ENCODE measurements at regions not wholly inside any gene's neighbourhood (a gene's known extent, or its start where the extent isn't known, plus 50 kb on each side); places are given as distances from the start of the nearest gene placed in this dataset.
"Not testable (repeated sequence)": the region's sequence is repeated elsewhere in the genome, so short reads cannot be mapped to it uniquely, and the experiment has no call there.

DNA sequence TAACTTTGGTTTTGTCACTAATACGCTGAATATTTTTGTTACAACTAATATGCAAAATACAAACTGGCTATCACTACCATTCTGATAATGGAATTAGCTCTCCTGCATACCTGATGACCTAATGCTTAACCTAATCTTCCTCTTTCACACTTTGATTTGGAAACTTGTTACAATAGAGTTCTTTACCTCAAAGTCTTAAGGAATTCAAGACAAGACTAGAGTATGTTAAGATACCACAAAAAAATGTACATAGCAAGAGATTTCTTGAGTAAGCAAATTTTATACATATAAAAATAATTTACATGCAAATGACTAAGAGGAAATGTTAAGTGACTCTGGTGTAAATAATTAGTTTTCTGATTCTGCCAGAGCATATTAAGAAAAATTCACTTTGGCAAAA is 1515.7 kb upstream of the TPTE start:
- H3K4me1 ChIP-seq (ENCODE audit: control insufficient read depth in 2 of 3, insufficient read depth in 2 of 3, low read depth in 1 of 3, low read length in 3 of 3); H3K36me3 ChIP-seq (ENCODE audit: control insufficient read depth in 2 of 3, insufficient read depth in 3 of 3, low read length in 3 of 3); H3K9me3 ChIP-seq (ENCODE audit: control insufficient read depth in 2 of 3, insufficient read depth in 1 of 3, low read length in 3 of 3); H3K27me3 ChIP-seq (ENCODE audit: control insufficient read depth, insufficient read depth, low read length); H3K4me3 ChIP-seq (ENCODE audit: low read length in 3 of 3); intact Hi-C loops (cut with DNase I); DNase-seq; H3K27ac ChIP-seq (ENCODE audit: low read depth in 2 of 2, low read length in 2 of 2); H3K9ac ChIP-seq (ENCODE audit: low read length in 3 of 3); FAIRE-seq: not testable (repeated sequence)

DNA sequence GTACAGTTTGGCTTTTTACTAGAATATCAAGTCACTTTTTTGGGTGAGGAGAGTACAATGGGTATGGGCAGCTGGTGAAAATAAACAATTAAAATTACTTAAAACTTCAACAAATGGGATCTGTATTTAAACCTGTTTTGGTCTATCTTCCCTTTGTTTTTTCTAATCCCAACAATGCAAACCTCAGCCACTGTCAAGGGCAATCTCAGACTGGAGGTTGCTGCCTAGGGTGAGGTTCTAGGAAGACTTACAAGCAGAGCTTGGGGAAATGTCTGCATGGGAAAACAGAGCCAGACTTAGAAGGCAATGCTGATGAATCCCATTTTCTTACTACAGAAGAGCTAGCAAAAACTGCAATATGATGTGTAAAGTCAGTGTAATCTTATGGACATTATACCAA is 1515.3 kb upstream of the TPTE start:
- H3K9me3 ChIP-seq (ENCODE audit: control insufficient read depth in 2 of 3, insufficient read depth in 1 of 3, low read length in 3 of 3); H3K4me3 ChIP-seq (ENCODE audit: low read length in 3 of 3); H3K4me1 ChIP-seq (ENCODE audit: control insufficient read depth in 2 of 3, insufficient read depth in 2 of 3, low read depth in 1 of 3, low read length in 3 of 3); DNase-seq; intact Hi-C loops (cut with DNase I); FAIRE-seq; H3K27me3 ChIP-seq (ENCODE audit: control insufficient read depth, insufficient read depth, low read length); H3K27ac ChIP-seq (ENCODE audit: low read depth in 2 of 2, low read length in 2 of 2); H3K36me3 ChIP-seq (ENCODE audit: control insufficient read depth in 2 of 3, insufficient read depth in 3 of 3, low read length in 3 of 3); H3K9ac ChIP-seq (ENCODE audit: low read length in 3 of 3): not testable (repeated sequence)

DNA sequence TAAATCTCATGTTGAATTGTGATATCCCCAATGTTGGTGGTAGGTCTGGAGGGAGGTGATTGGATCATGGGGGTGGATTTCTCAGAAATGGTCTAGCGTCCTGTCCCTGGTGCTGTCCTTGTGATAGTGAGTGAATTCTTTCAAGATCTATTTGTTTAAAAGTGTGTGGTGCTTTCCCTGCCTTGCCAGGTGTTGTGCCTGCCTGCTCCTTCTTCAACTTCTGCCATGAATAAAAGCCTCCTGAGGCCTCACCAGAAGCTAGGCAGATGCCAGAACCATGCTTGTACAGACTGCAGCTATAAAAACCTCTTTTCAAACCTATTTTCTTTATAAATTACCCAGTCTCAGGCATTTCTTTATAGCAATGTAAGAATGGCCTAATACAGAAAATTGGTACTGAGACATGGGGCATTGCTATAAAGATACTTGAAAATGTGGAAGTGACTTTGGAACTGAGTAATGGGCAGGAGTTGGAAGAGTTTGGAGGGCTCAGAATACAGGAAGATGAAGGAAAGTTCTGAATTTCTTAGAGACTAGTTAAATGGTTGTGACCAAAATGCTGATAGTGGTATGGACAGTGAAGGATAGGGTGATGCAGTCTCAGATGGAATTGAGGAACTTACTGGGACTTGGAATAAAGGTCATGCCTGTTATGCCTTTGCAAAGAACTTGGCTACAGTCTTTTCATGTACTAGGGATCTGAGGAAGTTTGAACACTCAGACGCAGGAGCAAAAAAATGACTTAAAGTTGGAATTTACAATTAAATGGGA is 1514.6 kb upstream of the TPTE start:
- H3K9ac ChIP-seq (ENCODE audit: low read length in 3 of 3); H3K9me3 ChIP-seq (ENCODE audit: control insufficient read depth in 2 of 3, insufficient read depth in 1 of 3, low read length in 3 of 3); H3K4me1 ChIP-seq (ENCODE audit: control insufficient read depth in 2 of 3, insufficient read depth in 2 of 3, low read depth in 1 of 3, low read length in 3 of 3); DNase-seq; FAIRE-seq; H3K36me3 ChIP-seq (ENCODE audit: control insufficient read depth in 2 of 3, insufficient read depth in 3 of 3, low read length in 3 of 3); H3K27me3 ChIP-seq (ENCODE audit: control insufficient read depth, insufficient read depth, low read length); H3K4me3 ChIP-seq (ENCODE audit: low read length in 3 of 3); intact Hi-C loops (cut with DNase I); H3K27ac ChIP-seq (ENCODE audit: low read depth in 2 of 2, low read length in 2 of 2): not testable (repeated sequence)

DNA sequence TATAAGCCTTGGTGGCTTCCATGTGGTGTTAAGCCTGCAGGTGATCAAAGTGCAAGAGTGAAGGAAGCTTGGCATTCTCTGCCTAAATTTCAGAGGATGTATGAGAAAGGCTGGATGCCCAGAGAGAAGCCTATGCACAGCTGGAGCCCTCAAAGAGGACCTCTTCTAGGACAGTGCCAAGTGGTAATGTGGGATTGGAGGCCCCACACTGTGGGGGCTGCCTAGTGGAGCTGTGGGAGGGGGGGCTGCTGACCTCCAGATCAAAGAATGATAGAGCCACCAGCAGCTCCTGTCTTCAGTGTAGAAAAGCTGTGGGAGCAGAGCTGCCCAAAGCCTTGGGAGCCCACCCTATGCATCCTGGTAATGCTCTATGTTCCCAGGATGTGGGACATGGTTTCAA is 1512.7 kb upstream of the TPTE start:
- no peaks in the 10 kb centered on the region for H3K27me3 ChIP-seq (ENCODE audit: control insufficient read depth, insufficient read depth, low read length)

DNA sequence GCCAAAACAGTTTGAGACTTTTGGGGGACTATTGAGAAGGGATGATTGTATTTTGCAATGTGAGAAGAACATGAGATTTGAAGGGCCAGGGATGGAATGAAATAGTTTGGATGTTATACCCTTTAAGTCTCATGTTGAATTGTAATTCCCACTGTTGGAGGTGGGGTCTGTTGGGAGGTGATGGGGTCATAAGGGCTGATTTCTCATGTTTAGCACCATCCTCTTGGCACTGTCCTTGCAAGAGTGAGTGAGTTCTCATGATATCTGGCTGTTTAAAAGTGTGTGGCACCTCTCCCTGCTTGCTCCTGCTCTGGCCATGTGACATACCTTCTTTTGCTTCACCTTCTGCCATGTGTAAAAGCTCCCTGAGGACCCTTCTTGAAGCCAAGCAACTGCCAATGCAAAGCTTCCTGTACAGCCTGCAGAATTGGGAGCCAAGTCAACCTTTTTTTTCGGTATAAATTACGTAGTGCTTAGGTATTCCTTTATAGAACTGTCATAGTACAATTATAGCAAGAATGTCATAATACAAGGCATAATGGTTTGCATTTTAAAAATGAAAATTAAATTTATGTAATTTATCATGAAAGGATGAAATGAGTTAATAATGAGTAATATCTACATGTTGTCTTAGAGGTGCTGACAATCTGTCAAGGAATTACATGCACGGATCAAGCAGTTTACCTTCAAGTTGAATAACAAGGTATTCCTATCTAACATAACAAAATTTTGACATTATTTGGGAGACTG is 1511.9 kb upstream of the TPTE start:
- peaks cover 0 to 10% (median 0%) of the 10 kb centered on the region in 3 donors for H3K9me3 ChIP-seq (ENCODE audit: control insufficient read depth in 2 of 3, insufficient read depth in 1 of 3, low read length in 3 of 3)
- H3K27me3 ChIP-seq (ENCODE audit: control insufficient read depth, insufficient read depth, low read length); FAIRE-seq: not testable (repeated sequence)

More for the DNA sequence above, 1512.7 kb upstream of the TPTE start:
- no peak overlapping the region for H3K9ac ChIP-seq (ENCODE audit: low read length in 3 of 3)
- intact Hi-C loops (cut with DNase I) = no loop called here
- no peaks in the 10 kb centered on the region for H3K36me3 ChIP-seq (ENCODE audit: control insufficient read depth in 2 of 3, insufficient read depth in 3 of 3, low read length in 3 of 3)
- no peak overlapping the region for H3K4me3 ChIP-seq (ENCODE audit: low read length in 3 of 3)
- no peaks in the 10 kb centered on the region for H3K4me1 ChIP-seq (ENCODE audit: control insufficient read depth in 2 of 3, insufficient read depth in 2 of 3, low read depth in 1 of 3, low read length in 3 of 3)
- no peak for FAIRE-seq
- TF ChIP-seq, protein P1, sequence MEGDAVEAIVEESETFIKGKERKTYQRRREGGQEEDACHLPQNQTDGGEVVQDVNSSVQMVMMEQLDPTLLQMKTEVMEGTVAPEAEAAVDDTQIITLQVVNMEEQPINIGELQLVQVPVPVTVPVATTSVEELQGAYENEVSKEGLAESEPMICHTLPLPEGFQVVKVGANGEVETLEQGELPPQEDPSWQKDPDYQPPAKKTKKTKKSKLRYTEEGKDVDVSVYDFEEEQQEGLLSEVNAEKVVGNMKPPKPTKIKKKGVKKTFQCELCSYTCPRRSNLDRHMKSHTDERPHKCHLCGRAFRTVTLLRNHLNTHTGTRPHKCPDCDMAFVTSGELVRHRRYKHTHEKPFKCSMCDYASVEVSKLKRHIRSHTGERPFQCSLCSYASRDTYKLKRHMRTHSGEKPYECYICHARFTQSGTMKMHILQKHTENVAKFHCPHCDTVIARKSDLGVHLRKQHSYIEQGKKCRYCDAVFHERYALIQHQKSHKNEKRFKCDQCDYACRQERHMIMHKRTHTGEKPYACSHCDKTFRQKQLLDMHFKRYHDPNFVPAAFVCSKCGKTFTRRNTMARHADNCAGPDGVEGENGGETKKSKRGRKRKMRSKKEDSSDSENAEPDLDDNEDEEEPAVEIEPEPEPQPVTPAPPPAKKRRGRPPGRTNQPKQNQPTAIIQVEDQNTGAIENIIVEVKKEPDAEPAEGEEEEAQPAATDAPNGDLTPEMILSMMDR (IDR thresholded peaks at IDR 0.05; ENCODE audit: borderline replicate concordance, extremely low read depth, insufficient read depth) = no peak
- H3K9me3 ChIP-seq (ENCODE audit: control insufficient read depth in 2 of 3, insufficient read depth in 1 of 3, low read length in 3 of 3) = peaks cover 0 to 10% (median 0%) of the 10 kb centered on the region in 3 donors
- no peak for DNase-seq
- no peak overlapping the region for H3K27ac ChIP-seq (ENCODE audit: low read depth in 2 of 2, low read length in 2 of 2)

DNA sequence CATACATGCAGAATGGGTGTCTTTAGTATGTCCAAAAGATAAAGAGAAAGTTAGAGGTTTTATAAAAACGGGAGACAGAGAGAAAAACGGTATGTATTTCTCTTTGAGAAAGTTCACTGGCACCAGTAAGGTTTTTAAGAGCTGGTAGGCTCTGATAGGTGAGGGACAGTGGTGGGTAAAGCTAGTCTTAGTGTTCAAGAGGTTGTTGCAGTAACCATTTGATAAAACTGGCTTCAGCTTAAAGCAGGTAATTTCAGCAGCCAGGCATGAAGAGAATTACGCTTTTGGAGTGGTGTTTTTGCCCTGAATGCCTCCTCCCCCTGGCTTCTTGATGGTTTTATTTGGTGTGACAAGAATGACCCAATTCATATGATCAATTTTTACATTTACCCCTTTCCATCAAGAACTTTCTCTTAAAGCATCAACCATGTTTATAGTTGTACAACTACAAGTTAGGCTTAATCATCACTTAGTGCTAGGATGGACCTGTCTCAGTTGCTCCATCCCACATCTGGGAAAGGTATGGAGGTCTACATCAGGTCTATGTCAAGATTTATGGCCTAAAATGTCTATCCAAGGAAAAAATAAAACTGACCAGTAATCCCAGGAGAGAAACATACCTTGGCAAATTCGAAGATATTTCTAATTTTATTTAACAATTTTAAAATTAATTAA is 1511.1 kb upstream of the TPTE start:
- H3K27ac ChIP-seq (ENCODE audit: low read depth in 2 of 2, low read length in 2 of 2); H3K4me1 ChIP-seq (ENCODE audit: control insufficient read depth in 2 of 3, insufficient read depth in 2 of 3, low read depth in 1 of 3, low read length in 3 of 3); FAIRE-seq; H3K4me3 ChIP-seq (ENCODE audit: low read length in 3 of 3); H3K36me3 ChIP-seq (ENCODE audit: control insufficient read depth in 2 of 3, insufficient read depth in 3 of 3, low read length in 3 of 3); DNase-seq; intact Hi-C loops (cut with DNase I); H3K9ac ChIP-seq (ENCODE audit: low read length in 3 of 3); H3K27me3 ChIP-seq (ENCODE audit: control insufficient read depth, insufficient read depth, low read length): not testable (repeated sequence)
- peaks cover 0 to 10% (median 0%) of the 10 kb centered on the region in 3 donors for H3K9me3 ChIP-seq (ENCODE audit: control insufficient read depth in 2 of 3, insufficient read depth in 1 of 3, low read length in 3 of 3)

More for the DNA sequence above, 1511.9 kb upstream of the TPTE start:
- DNase-seq; H3K27ac ChIP-seq (ENCODE audit: low read depth in 2 of 2, low read length in 2 of 2); H3K36me3 ChIP-seq (ENCODE audit: control insufficient read depth in 2 of 3, insufficient read depth in 3 of 3, low read length in 3 of 3); H3K4me3 ChIP-seq (ENCODE audit: low read length in 3 of 3); H3K9ac ChIP-seq (ENCODE audit: low read length in 3 of 3); H3K4me1 ChIP-seq (ENCODE audit: control insufficient read depth in 2 of 3, insufficient read depth in 2 of 3, low read depth in 1 of 3, low read length in 3 of 3); intact Hi-C loops (cut with DNase I): not testable (repeated sequence)

Measured in kidney (tissue), 13 donors.